ENCODE measurements at regions not wholly inside any gene's neighbourhood (a gene's known extent, or its start where the extent isn't known, plus 50 kb on each side); places are given as distances from the start of the nearest gene placed in this dataset.
"Not testable (repeated sequence)": the region's sequence is repeated elsewhere in the genome, so short reads cannot be mapped to it uniquely, and the experiment has no call there.

DNA sequence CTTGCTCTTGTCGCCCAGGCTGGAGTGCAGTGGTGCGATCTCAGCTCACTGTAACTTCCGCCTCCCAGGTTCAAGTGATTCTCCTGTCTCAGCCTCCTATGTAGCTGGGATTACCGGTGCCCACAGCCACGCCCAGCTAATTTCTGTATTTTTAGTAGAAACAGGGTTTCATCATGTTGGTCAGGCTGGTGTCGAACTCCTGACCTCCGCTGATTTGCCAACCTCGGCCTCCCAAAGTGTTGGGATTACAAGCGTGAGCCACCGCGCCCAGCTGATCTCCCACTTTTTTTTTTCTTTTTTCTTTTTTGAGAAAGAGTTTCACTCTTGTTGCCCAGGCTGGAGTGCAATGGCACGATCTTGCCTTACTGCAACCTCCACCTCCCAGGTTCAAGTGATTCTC lies 517.9 kb downstream of the KCNJ18 start:
- H3K4me1 ChIP-seq (ENCODE audit: control insufficient read depth in 1 of 2, insufficient read depth in 2 of 2, low read length in 2 of 2); H3K27me3 ChIP-seq (ENCODE audit: control insufficient read depth in 2 of 2, insufficient read depth in 2 of 2, low read length in 2 of 2); H3K4me3 Mint-ChIP-seq; H3K4me3 ChIP-seq (replicated peaks in 1 of 3; ENCODE audit: low read depth in 2 of 3, low read length in 3 of 3); H3K27ac ChIP-seq (ENCODE audit: low read depth in 1 of 2, low read length in 2 of 2); H3K79me2 ChIP-seq (ENCODE audit: insufficient read depth, low read length); H2AFZ ChIP-seq (ENCODE audit: insufficient read depth, low read depth, low read length, poor library complexity, severe bottlenecking); H3K9ac ChIP-seq (ENCODE audit: insufficient read depth, low read length, poor library complexity, severe bottlenecking); H4K20me1 ChIP-seq (ENCODE audit: insufficient read depth, low read length); H3K36me3 ChIP-seq (replicated peaks in 1 of 2; ENCODE audit: control insufficient read depth in 1 of 2, insufficient read depth in 2 of 2, low read length in 2 of 2); H3K4me1 Mint-ChIP-seq; H3K27ac Mint-ChIP-seq; intact Hi-C loops (cut with micrococcal nuclease); DNase-seq; H3K4me2 ChIP-seq (replicated peaks; ENCODE audit: extremely low read depth, low read length, poor library complexity, severe bottlenecking); H3K27me3 Mint-ChIP-seq (ENCODE audit: low read depth in 3 of 3); H3K36me3 Mint-ChIP-seq: not testable (repeated sequence)
- peaks cover 13 to 78% (median 53%) of the 10 kb centered on the region in 7 donors for H3K9me3 Mint-ChIP-seq
- H3K9me3 ChIP-seq (replicated peaks in 1 of 2; ENCODE audit: control insufficient read depth in 1 of 2, insufficient read depth in 1 of 2, low read length in 2 of 2): peaks cover 69 to 75% of the 10 kb centered on the region in 2 donors
- 80% methylated on average over 1 of the region's 12 CpGs for WGBS (ENCODE audit: insufficient coverage)

DNA sequence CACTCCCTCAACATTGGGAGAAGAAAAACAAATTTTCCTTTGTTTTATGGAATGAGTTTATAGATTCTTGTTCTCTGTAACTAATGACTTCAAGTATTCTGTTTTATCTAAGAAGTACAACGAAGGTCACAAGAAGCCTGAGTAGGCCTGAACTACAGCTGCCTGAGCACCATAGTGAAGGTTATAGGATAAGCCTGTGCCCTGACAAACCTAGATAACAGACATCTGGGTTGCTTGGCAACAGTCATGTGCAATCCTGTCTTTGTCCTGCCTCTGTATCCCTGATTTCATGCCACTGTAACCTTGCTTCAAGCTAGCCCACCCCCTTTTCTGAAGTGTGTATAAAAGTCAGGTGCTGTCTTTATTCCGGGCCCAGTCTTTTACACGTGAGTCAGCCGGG lies 520.8 kb downstream of the KCNJ18 start:
- H3K9ac ChIP-seq (ENCODE audit: insufficient read depth, low read length, poor library complexity, severe bottlenecking); H3K36me3 Mint-ChIP-seq; H4K20me1 ChIP-seq (ENCODE audit: insufficient read depth, low read length); DNase-seq; H3K27ac Mint-ChIP-seq; H3K79me2 ChIP-seq (ENCODE audit: insufficient read depth, low read length); H3K4me2 ChIP-seq (replicated peaks; ENCODE audit: extremely low read depth, low read length, poor library complexity, severe bottlenecking); H2AFZ ChIP-seq (ENCODE audit: insufficient read depth, low read depth, low read length, poor library complexity, severe bottlenecking); H3K27me3 Mint-ChIP-seq (ENCODE audit: low read depth in 3 of 3); H3K4me3 ChIP-seq (replicated peaks in 1 of 3; ENCODE audit: low read depth in 2 of 3, low read length in 3 of 3); H3K27ac ChIP-seq (ENCODE audit: low read depth in 1 of 2, low read length in 2 of 2); H3K4me1 Mint-ChIP-seq; intact Hi-C loops (cut with micrococcal nuclease); H3K4me3 Mint-ChIP-seq; H3K36me3 ChIP-seq (replicated peaks in 1 of 2; ENCODE audit: control insufficient read depth in 1 of 2, insufficient read depth in 2 of 2, low read length in 2 of 2); H3K4me1 ChIP-seq (ENCODE audit: control insufficient read depth in 1 of 2, insufficient read depth in 2 of 2, low read length in 2 of 2); H3K27me3 ChIP-seq (ENCODE audit: control insufficient read depth in 2 of 2, insufficient read depth in 2 of 2, low read length in 2 of 2): not testable (repeated sequence)
- H3K9me3 ChIP-seq (replicated peaks in 1 of 2; ENCODE audit: control insufficient read depth in 1 of 2, insufficient read depth in 1 of 2, low read length in 2 of 2): peaks cover 64 to 76% of the 10 kb centered on the region in 2 donors
- H3K9me3 Mint-ChIP-seq: peaks cover 17 to 88% (median 60%) of the 10 kb centered on the region in 7 donors
- 81% methylated on average over 4 of the region's 4 CpGs for WGBS (ENCODE audit: insufficient coverage)

DNA sequence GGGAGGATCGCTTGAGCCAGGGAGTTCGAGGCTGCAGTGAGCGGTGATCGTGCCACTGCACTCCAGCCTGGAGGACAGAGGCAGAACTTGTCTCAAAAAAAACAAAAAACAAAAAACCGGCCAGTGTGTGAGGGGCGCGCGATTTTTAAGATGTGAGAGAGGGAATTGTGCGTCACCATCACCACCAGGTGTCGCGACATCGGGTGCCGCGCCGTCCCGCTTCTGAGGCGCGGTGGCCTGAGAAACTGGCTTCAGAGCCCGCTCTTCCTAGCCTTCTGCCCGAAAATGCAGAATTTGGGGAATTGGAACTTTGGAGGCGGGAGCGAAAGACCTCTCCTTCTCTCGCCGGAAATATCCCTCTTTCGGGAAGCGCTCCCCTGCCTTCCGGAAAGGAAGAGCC lies 524.8 kb downstream of the KCNJ18 start:
- Mint-ChIP-seq H3K27me3 (ENCODE audit: low read depth in 3 of 3) (peaks cover 0 to 1% (median 0%) of the 10 kb centered on the region in 3 donors), H3K9me3 (peaks cover 21 to 81% (median 61%) of the 10 kb centered on the region in 7 donors), H3K27ac (peak overlapping the region in 1 of 7 donors; percentile 80), H3K36me3 (no peaks in the 10 kb centered on the region), H3K4me3 (no peak overlapping the region), H3K4me1 (no peaks in the 10 kb centered on the region)
- H3K27me3 ChIP-seq (ENCODE audit: control insufficient read depth in 2 of 2, insufficient read depth in 2 of 2, low read length in 2 of 2): no peaks in the 10 kb centered on the region
- no peak overlapping the region for H3K4me2 ChIP-seq (replicated peaks; ENCODE audit: extremely low read depth, low read length, poor library complexity, severe bottlenecking)
- H2AFZ ChIP-seq (ENCODE audit: insufficient read depth, low read depth, low read length, poor library complexity, severe bottlenecking): no peak overlapping the region
- H3K9me3 ChIP-seq (replicated peaks in 1 of 2; ENCODE audit: control insufficient read depth in 1 of 2, insufficient read depth in 1 of 2, low read length in 2 of 2): peaks cover 58 to 82% of the 10 kb centered on the region in 2 donors
- H4K20me1 ChIP-seq (ENCODE audit: insufficient read depth, low read length): no peaks in the 10 kb centered on the region
- no peak overlapping the region for H3K27ac ChIP-seq (ENCODE audit: low read depth in 1 of 2, low read length in 2 of 2)
- DNase-seq: no peak
- intact Hi-C loops (cut with micrococcal nuclease): no loop called here
- H3K79me2 ChIP-seq (ENCODE audit: insufficient read depth, low read length): no peaks in the 10 kb centered on the region
- H3K9ac ChIP-seq (ENCODE audit: insufficient read depth, low read length, poor library complexity, severe bottlenecking): no peak overlapping the region
- H3K36me3 ChIP-seq (replicated peaks in 1 of 2; ENCODE audit: control insufficient read depth in 1 of 2, insufficient read depth in 2 of 2, low read length in 2 of 2): no peaks in the 10 kb centered on the region
- TF ChIP-seq, protein P1, sequence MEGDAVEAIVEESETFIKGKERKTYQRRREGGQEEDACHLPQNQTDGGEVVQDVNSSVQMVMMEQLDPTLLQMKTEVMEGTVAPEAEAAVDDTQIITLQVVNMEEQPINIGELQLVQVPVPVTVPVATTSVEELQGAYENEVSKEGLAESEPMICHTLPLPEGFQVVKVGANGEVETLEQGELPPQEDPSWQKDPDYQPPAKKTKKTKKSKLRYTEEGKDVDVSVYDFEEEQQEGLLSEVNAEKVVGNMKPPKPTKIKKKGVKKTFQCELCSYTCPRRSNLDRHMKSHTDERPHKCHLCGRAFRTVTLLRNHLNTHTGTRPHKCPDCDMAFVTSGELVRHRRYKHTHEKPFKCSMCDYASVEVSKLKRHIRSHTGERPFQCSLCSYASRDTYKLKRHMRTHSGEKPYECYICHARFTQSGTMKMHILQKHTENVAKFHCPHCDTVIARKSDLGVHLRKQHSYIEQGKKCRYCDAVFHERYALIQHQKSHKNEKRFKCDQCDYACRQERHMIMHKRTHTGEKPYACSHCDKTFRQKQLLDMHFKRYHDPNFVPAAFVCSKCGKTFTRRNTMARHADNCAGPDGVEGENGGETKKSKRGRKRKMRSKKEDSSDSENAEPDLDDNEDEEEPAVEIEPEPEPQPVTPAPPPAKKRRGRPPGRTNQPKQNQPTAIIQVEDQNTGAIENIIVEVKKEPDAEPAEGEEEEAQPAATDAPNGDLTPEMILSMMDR (IDR thresholded peaks at IDR 0.05): no peak
- 50% methylated on average over 21 of the region's 27 CpGs for WGBS (ENCODE audit: insufficient coverage)
- no peak overlapping the region for H3K4me3 ChIP-seq (replicated peaks in 1 of 3; ENCODE audit: low read depth in 2 of 3, low read length in 3 of 3)
- no peaks in the 10 kb centered on the region for H3K4me1 ChIP-seq (ENCODE audit: control insufficient read depth in 1 of 2, insufficient read depth in 2 of 2, low read length in 2 of 2)

All from CD14-positive monocyte (primary cell).